ENCODE measurements at regions not wholly inside any gene's neighbourhood (a gene's known extent, or its start where the extent isn't known, plus 50 kb on each side); places are given as distances from the start of the nearest gene placed in this dataset.

DNA sequence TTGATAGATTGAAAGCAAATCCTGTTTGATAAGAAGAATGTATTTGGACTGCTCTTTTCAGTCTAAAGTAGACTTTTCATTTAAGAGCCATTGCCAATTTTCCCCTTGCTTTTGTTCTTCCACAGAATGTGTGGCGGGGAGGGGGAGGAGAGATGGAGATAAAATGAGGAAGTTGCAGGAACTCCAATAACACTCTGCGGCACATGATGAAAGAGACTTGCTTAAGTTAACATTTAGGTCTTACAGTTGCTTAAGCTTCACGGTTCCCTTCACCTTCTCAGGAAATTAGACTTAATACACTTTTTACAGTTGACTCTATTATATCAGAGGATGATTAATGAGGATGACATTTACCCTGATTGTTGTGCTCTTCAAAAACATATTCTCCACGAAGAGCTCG lies 537.3 kb downstream of the TMTC2 start:
- H3K4me1 ChIP-seq: no peaks in the 10 kb centered on the region
- H3K9me3 ChIP-seq: peaks cover 4% of the 10 kb centered on the region
- no peak overlapping the region for H3K4me3 ChIP-seq
- DNase-seq (no peak), ATAC-seq (no peak)
- no peaks in the 10 kb centered on the region for H3K27me3 ChIP-seq (ENCODE audit: low read depth)
- intact Hi-C loops (cut with DNase I): no loop called here
- TF ChIP-seq, protein P1, sequence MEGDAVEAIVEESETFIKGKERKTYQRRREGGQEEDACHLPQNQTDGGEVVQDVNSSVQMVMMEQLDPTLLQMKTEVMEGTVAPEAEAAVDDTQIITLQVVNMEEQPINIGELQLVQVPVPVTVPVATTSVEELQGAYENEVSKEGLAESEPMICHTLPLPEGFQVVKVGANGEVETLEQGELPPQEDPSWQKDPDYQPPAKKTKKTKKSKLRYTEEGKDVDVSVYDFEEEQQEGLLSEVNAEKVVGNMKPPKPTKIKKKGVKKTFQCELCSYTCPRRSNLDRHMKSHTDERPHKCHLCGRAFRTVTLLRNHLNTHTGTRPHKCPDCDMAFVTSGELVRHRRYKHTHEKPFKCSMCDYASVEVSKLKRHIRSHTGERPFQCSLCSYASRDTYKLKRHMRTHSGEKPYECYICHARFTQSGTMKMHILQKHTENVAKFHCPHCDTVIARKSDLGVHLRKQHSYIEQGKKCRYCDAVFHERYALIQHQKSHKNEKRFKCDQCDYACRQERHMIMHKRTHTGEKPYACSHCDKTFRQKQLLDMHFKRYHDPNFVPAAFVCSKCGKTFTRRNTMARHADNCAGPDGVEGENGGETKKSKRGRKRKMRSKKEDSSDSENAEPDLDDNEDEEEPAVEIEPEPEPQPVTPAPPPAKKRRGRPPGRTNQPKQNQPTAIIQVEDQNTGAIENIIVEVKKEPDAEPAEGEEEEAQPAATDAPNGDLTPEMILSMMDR (IDR thresholded peaks at IDR 0.05): no peak
- no peak overlapping the region for H3K27ac ChIP-seq
- no peaks in the 10 kb centered on the region for H3K36me3 ChIP-seq

DNA sequence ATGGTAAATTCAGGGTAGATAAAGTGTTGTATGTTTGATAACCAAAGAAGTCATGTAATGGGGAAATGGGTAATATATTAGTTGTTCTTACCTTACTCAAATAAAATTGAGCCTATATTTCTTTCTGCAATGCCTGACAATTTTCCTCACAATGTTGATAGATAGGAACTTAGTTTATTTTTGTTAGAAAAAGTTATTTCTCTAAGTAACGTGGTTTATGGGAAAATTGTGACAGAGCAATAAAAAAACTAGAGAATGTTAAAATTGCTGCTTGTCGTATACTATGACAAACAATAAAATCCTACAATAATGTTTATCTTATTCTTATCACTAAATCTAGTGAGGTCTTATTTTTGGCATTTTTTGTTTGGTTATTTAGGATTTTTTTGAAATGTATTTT lies 534.1 kb downstream of the TMTC2 start:
- Histone ChIP-seq H3K9me3 (no peaks in the 10 kb centered on the region), H3K36me3 (no peaks in the 10 kb centered on the region), H3K4me3 (no peak overlapping the region), H3K27ac (no peak overlapping the region), H3K4me1 (no peaks in the 10 kb centered on the region), H3K27me3 (ENCODE audit: low read depth) (no peaks in the 10 kb centered on the region)
- DNase-seq: no peak
- ATAC-seq: no peak
- TF ChIP-seq, protein P1 (IDR thresholded peaks at IDR 0.05): no peak
- intact Hi-C loops (cut with DNase I): no loop called here

DNA sequence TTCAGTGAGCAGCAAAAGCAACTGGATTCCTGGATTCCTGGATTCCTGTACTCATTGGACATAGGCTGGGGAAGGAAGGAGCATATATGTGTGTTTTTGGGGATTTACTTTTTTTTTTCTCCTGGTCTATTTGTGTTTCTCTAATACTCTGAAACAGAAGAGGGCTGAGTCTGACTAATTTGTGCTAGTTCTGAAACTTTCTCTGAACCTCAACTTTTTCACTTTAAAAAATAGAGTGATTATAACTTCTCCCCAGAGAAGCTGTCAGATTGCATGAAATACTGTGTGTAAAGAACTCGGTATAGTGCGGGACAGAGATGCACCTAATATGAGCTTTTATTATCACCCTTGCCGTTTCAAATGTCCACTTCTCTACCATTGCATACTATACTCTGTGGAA lies 529.5 kb downstream of the TMTC2 start:
- DNase-seq: no peak
- no peaks in the 10 kb centered on the region for H3K27me3 ChIP-seq (ENCODE audit: low read depth)
- no peak for ATAC-seq
- H3K27ac ChIP-seq: no peak overlapping the region
- intact Hi-C loops (cut with DNase I): no loop called here
- no peaks in the 10 kb centered on the region for H3K36me3 ChIP-seq
- no peaks in the 10 kb centered on the region for H3K4me1 ChIP-seq
- TF ChIP-seq, protein P1 (IDR thresholded peaks at IDR 0.05): no peak
- H3K9me3 ChIP-seq: no peaks in the 10 kb centered on the region
- no peak overlapping the region for H3K4me3 ChIP-seq

DNA sequence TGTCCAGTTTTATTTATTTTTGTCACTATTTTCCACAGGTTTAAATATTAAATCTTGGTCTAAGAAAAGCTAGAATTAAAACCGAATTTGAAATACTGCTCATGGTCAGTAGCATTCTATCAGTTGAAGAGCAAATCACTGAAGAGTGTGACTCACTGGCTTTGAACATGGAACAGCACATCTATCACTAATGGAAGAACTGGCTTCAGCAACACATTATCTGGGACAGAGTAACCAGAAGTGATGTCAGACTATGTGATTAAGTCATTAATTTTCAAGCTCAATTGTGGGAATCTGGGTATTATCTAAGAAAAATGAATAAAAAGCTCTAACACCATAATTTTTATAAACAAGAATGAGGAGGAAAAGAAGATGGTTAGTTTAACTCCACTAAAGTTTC lies 527.5 kb downstream of the TMTC2 start:
- Histone ChIP-seq H3K4me1 (no peaks in the 10 kb centered on the region), H3K9me3 (no peaks in the 10 kb centered on the region), H3K27ac (no peak overlapping the region), H3K27me3 (ENCODE audit: low read depth) (no peaks in the 10 kb centered on the region), H3K4me3 (no peak overlapping the region), H3K36me3 (no peaks in the 10 kb centered on the region)
- intact Hi-C loops (cut with DNase I): no loop called here
- no peak for DNase-seq
- ATAC-seq: no peak
- TF ChIP-seq, protein P1 (IDR thresholded peaks at IDR 0.05): no peak

DNA sequence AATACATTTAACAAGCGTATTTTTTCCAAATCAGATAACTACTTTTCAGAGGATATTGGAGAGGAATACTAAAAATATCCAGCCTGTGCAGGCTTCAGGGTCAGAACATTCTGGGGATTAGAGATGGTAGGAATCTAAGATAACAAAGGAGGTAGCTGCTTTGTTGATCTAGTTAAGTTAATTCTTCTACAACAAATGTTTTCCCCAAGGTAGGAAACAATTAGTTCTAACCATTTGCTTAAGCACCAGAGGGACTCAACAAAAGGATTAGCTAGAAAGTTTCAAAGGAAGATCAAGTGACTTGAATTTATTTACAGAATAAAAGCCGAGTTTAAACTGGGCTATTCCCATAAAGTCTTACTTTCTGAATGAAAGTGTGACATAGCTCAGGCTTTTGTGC lies 524.2 kb downstream of the TMTC2 start:
- intact Hi-C loops (cut with DNase I): no loop called here
- ATAC-seq: no peak
- TF ChIP-seq, protein P1 (IDR thresholded peaks at IDR 0.05): no peak
- no peak overlapping the region for H3K27ac ChIP-seq
- no peaks in the 10 kb centered on the region for H3K27me3 ChIP-seq (ENCODE audit: low read depth)
- H3K4me1 ChIP-seq: no peaks in the 10 kb centered on the region
- DNase-seq: no peak
- H3K4me3 ChIP-seq: no peak overlapping the region
- no peaks in the 10 kb centered on the region for H3K9me3 ChIP-seq
- no peaks in the 10 kb centered on the region for H3K36me3 ChIP-seq

DNA sequence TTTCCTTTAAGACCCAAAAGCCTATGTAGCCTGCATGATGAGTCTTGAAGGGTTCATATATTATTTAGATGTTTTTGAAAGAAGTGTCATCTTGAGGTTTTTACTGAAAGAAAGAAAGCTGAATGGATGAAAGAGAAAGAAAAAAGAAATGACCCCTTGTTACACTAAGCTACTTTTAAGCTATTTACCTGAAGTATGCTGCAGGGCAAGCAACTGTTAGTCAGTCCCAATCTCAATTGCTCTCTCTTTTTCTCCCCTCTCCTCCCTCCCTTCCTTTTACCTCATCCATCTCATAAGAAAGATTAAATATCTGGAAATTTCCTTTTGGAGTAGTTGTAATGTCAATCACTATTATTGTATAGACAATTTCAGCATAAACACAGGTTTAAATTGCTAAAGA lies 512.4 kb downstream of the TMTC2 start:
- Histone ChIP-seq H3K4me1 (no peaks in the 10 kb centered on the region), H3K4me3 (no peak overlapping the region)
- TF ChIP-seq, protein P1 (IDR thresholded peaks at IDR 0.05): no peak

More for the DNA sequence above, 512.4 kb downstream of the TMTC2 start:
- no peak for ATAC-seq
- H3K36me3 ChIP-seq: no peaks in the 10 kb centered on the region
- H3K27ac ChIP-seq: no peak overlapping the region
- no peaks in the 10 kb centered on the region for H3K9me3 ChIP-seq
- intact Hi-C loops (cut with DNase I): no loop called here
- no peaks in the 10 kb centered on the region for H3K27me3 ChIP-seq (ENCODE audit: low read depth)
- DNase-seq: no peak

Data from lower lobe of right lung (tissue), 2 donors.